ENCODE measurements at regions not wholly inside any gene's neighbourhood (a gene's known extent, or its start where the extent isn't known, plus 50 kb on each side); places are given as distances from the start of the nearest gene placed in this dataset.

- CTCF ChIA-PET = no interaction called here
- Histone ChIP-seq H3K4me3 (ENCODE audit: low read depth, low read length) (no peak overlapping the region), H3K36me3 (ENCODE audit: control insufficient read depth, insufficient read depth, low read length) (no peaks in the 10 kb centered on the region), H3K27me3 (ENCODE audit: control insufficient read depth, insufficient read depth, low read length) (no peaks in the 10 kb centered on the region)
- TF ChIP-seq CTCF (IDR thresholded peaks at IDR 0.05; ENCODE audit: insufficient read depth, low read depth, low read length) = no peak
- POLR2A ChIA-PET = no interaction called here
- no peak for DNase-seq (ENCODE audit: low read depth)
Observed at GRCh38 chr12:24550609-24551008, 398.3 kb downstream of the BCAT1 start.

DNA sequence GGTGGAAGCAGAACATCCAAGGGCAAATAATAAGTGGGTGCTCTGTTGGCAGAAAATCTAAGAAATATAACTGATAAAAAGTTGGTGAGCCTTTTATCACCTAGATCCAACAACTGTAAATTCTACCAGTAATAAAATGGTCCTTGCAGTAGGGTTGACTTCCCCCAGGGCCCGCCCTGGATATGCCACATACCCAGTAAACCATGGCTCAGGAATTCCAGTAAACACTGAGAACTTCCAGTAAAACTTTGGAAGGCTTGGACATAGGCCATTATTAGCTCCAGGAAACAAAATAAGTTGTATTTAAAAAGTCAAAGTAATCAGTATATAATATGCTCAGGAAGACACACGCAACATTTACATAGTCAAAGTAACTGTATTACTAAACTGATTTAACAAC is 402.2 kb downstream of the BCAT1 start:
- ChIA-PET CTCF (interaction anchor here (0.9 kb wide), 1 partner anchor 10 kb away, joined by 3 read pairs; no protein-coding TSS in a partner anchor), POLR2A (no interaction called here)
- Histone ChIP-seq H3K36me3 (ENCODE audit: control insufficient read depth, insufficient read depth, low read length) (no peaks in the 10 kb centered on the region), H3K27me3 (ENCODE audit: control insufficient read depth, insufficient read depth, low read length) (no peaks in the 10 kb centered on the region), H3K4me3 (ENCODE audit: low read depth, low read length) (no peak overlapping the region)
- DNase-seq (ENCODE audit: low read depth) = no peak
- TF ChIP-seq CTCF (IDR thresholded peaks at IDR 0.05; ENCODE audit: insufficient read depth, low read depth, low read length) = no peak

- POLR2A ChIA-PET = no interaction called here
- H3K27me3 ChIP-seq (ENCODE audit: control insufficient read depth, insufficient read depth, low read length) = no peaks in the 10 kb centered on the region
- DNase-seq (ENCODE audit: low read depth) = no peak
- CTCF ChIA-PET = interaction anchor here (0.9 kb wide), 1 partner anchor 9 kb away, joined by 3 read pairs; no protein-coding TSS in a partner anchor
- H3K36me3 ChIP-seq (ENCODE audit: control insufficient read depth, insufficient read depth, low read length) = no peaks in the 10 kb centered on the region
- TF ChIP-seq CTCF (IDR thresholded peaks at IDR 0.05; ENCODE audit: insufficient read depth, low read depth, low read length) = no peak
- H3K4me3 ChIP-seq (ENCODE audit: low read depth, low read length) = no peak overlapping the region
Observed at GRCh38 chr12:24546084-24546483, 402.8 kb downstream of the BCAT1 start.

DNA sequence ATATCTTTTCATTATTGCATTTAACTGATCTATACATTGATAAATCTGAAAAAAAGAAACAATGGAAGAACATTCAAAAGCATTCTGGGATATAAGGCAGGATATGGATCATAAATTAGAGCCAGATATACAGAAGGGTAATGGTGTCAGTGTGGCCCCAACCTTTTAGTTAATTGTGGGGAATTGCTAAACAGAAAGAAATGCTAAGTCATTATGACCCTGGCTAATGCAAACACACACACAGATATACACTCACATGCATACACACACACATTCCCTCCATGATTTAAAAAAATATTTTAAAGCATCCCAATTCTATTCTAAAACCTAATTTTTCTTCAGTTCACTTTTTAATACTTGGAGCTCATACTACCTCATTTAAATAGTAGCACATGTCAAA is 404.5 kb downstream of the BCAT1 start:
- ChIA-PET CTCF (no interaction called here), POLR2A (no interaction called here)
- TF ChIP-seq CTCF (IDR thresholded peaks at IDR 0.05; ENCODE audit: insufficient read depth, low read depth, low read length) = no peak
- Histone ChIP-seq H3K27me3 (ENCODE audit: control insufficient read depth, insufficient read depth, low read length) (no peaks in the 10 kb centered on the region), H3K4me3 (ENCODE audit: low read depth, low read length) (no peak overlapping the region), H3K36me3 (ENCODE audit: control insufficient read depth, insufficient read depth, low read length) (no peaks in the 10 kb centered on the region)
- no peak for DNase-seq (ENCODE audit: low read depth)

- Histone ChIP-seq H3K27me3 (ENCODE audit: control insufficient read depth, insufficient read depth, low read length) (no peaks in the 10 kb centered on the region), H3K4me3 (ENCODE audit: low read depth, low read length) (no peak overlapping the region), H3K36me3 (ENCODE audit: control insufficient read depth, insufficient read depth, low read length) (no peaks in the 10 kb centered on the region)
- CTCF ChIA-PET = no interaction called here
- TF ChIP-seq CTCF (IDR thresholded peaks at IDR 0.05; ENCODE audit: insufficient read depth, low read depth, low read length) = no peak
- POLR2A ChIA-PET = no interaction called here
- DNase-seq (ENCODE audit: low read depth) = no peak
Observed at GRCh38 chr12:24541193-24541871, 407.6 kb downstream of the BCAT1 start.
